Endodermal cell (in vitro differentiated cells): ENCODE measurements at regions not wholly inside any gene's neighbourhood (a gene's known extent, or its start where the extent isn't known, plus 50 kb on each side); places are given as distances from the start of the nearest gene placed in this dataset.

Experiments used
- DNase-seq: peaks from one replicate; pipeline ENCODE4 v3.0.0-alpha.2; 2017
- H3K27ac ChIP-seq: 2 replicates; pipeline ENCODE4 v1.5.1; 2013; ENCODE audit warnings: mild to moderate bottlenecking, low read depth, low read length, moderate library complexity
- H3K27me3 ChIP-seq: 2 replicates; pipeline ENCODE4 v1.6.1; 2013; ENCODE audit warnings: mild to moderate bottlenecking, low read length, moderate library complexity; ENCODE audit not compliant: insufficient read depth, control insufficient read depth, poor library complexity, severe bottlenecking
- H3K36me3 ChIP-seq: 2 replicates; pipeline ENCODE4 v1.7.0; 2013; ENCODE audit warnings: mild to moderate bottlenecking, low read length, moderate library complexity; ENCODE audit not compliant: control insufficient read depth, insufficient read depth
- H3K4me1 ChIP-seq: one replicate; pipeline ENCODE4 v1.7.0; 2013; ENCODE audit warnings: low read length; ENCODE audit not compliant: control insufficient read depth, insufficient read depth
- H3K4me3 ChIP-seq: 2 replicates; pipeline ENCODE4 v1.5.1; 2013; ENCODE audit warnings: mild to moderate bottlenecking, low read length, moderate library complexity
- H3K9ac ChIP-seq: 2 replicates; pipeline ENCODE4 v1.6.1; 2013; ENCODE audit warnings: mild to moderate bottlenecking, low read length, moderate library complexity; ENCODE audit not compliant: poor library complexity, severe bottlenecking; ENCODE audit errors: extremely low read depth
- H3K9me3 ChIP-seq: 2 replicates; pipeline ENCODE4 v1.6.1; 2013; ENCODE audit warnings: mild to moderate bottlenecking, low read length, moderate library complexity; ENCODE audit not compliant: control insufficient read depth
- H3K27ac Mint-ChIP-seq: 2 replicates; pipeline ENCODE4 v1.8.0; 2020; ENCODE audit warnings: mixed read lengths
- H3K27me3 Mint-ChIP-seq: 2 replicates; pipeline ENCODE4 v1.8.0; 2021; ENCODE audit warnings: mild to moderate bottlenecking, mixed read lengths; ENCODE audit not compliant: insufficient read depth
- H3K36me3 Mint-ChIP-seq: 2 replicates; pipeline ENCODE4 v1.8.0; 2020; ENCODE audit warnings: low read depth, mixed read lengths
- H3K4me1 Mint-ChIP-seq: 2 replicates; pipeline ENCODE4 v1.8.0; 2020; ENCODE audit warnings: mixed read lengths
- H3K4me3 Mint-ChIP-seq: 2 replicates; pipeline ENCODE4 v1.8.0; 2020; ENCODE audit warnings: mild to moderate bottlenecking, moderate library complexity, mixed read lengths
- H3K9me3 Mint-ChIP-seq: 2 replicates; pipeline ENCODE4 v1.8.0; 2020; ENCODE audit warnings: mild to moderate bottlenecking, mixed read lengths
- WGBS, 2 experiments: methylation state at CpG; one replicate each; pipeline versions ENCODE4 v1.1.5 to v1.1.7; 2013; ENCODE audit warnings: missing lambda C conversion rate in 2 of 2, mixed read lengths in 1 of 2; ENCODE audit not compliant: insufficient coverage in 1 of 2, insufficient read length in 1 of 2; 5-methylcytosine and 5-hydroxymethylcytosine counted together
- TF ChIP-seq, protein P1 (sequence below): fragments of 200-600 bp; sonication (generic); conservative IDR thresholded peaks from 2 replicates; pipeline ENCODE4 v1.5.0; 2021; ENCODE audit warnings: antibody characterized with exemption, mild to moderate bottlenecking

DNA sequence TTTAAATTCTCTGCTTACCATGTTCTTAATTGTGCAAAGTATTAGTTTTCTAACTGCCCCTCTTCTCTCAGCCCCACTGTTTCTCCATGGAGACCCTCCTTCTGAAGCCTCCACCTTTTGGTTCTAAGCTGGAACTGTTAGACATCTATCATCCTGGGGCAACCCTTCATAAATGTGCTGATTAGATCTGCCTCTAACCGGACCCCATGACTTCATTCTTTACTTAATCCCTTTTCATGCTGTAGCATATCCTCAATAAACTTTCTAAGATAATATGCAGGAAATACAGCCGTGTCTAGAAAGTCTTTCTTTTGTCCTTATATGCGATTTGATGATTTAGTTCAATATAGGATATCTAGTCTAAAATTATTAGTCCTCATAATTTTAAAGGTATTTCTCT, 1020.1 kb downstream of the ADGRL2 start:
- 90% methylated on average over 2 of the region's 3 CpGs; no CpG with 5 or more reads in 1 of the 2 experiments for WGBS, 2 experiments
- H3K36me3 ChIP-seq: no peaks in the 10 kb centered on the region
- no peak overlapping the region for H3K4me3 ChIP-seq
- no peaks in the 10 kb centered on the region for H3K9me3 ChIP-seq
- TF ChIP-seq, protein P1, sequence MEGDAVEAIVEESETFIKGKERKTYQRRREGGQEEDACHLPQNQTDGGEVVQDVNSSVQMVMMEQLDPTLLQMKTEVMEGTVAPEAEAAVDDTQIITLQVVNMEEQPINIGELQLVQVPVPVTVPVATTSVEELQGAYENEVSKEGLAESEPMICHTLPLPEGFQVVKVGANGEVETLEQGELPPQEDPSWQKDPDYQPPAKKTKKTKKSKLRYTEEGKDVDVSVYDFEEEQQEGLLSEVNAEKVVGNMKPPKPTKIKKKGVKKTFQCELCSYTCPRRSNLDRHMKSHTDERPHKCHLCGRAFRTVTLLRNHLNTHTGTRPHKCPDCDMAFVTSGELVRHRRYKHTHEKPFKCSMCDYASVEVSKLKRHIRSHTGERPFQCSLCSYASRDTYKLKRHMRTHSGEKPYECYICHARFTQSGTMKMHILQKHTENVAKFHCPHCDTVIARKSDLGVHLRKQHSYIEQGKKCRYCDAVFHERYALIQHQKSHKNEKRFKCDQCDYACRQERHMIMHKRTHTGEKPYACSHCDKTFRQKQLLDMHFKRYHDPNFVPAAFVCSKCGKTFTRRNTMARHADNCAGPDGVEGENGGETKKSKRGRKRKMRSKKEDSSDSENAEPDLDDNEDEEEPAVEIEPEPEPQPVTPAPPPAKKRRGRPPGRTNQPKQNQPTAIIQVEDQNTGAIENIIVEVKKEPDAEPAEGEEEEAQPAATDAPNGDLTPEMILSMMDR: no peak
- Mint-ChIP-seq H3K27me3 (no peaks in the 10 kb centered on the region), H3K9me3 (no peaks in the 10 kb centered on the region), H3K4me3 (no peak overlapping the region), H3K36me3 (no peaks in the 10 kb centered on the region), H3K4me1 (peaks cover 17% of the 10 kb centered on the region), H3K27ac (no peak overlapping the region)
- H3K9ac ChIP-seq: no peak overlapping the region
- no peak for DNase-seq
- H3K4me1 ChIP-seq: no peaks in the 10 kb centered on the region
- no peak overlapping the region for H3K27ac ChIP-seq
- no peaks in the 10 kb centered on the region for H3K27me3 ChIP-seq

DNA sequence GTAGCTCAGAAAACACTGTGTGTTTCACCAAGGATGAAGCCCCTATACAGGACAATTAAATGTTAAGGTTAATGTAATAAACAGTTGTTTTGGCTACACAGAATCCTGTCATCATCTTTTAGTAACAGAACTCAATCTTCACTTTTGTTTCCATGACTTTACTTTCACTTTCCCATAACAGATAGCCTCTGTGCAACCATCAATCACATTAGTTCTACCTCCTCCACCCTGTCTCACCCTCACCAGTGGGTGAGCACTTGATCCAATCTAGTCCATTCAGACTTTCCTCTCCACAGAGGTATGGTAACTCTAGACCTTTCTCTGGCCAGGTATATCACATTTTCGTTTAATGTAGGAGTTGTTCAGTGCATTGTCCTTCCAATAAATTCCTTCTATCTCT, 1018.5 kb downstream of the ADGRL2 start:
- Histone ChIP-seq H3K36me3 (no peaks in the 10 kb centered on the region), H3K4me3 (no peak overlapping the region), H3K27ac (no peak overlapping the region), H3K27me3 (no peaks in the 10 kb centered on the region), H3K4me1 (no peaks in the 10 kb centered on the region), H3K9me3 (no peaks in the 10 kb centered on the region), H3K9ac (no peak overlapping the region)
- Mint-ChIP-seq H3K4me3 (no peak overlapping the region), H3K27me3 (no peaks in the 10 kb centered on the region), H3K36me3 (no peaks in the 10 kb centered on the region), H3K4me1 (peaks cover 11% of the 10 kb centered on the region), H3K27ac (no peak overlapping the region), H3K9me3 (no peaks in the 10 kb centered on the region)
- TF ChIP-seq, protein P1: no peak
- DNase-seq: no peak
- WGBS, 2 experiments: 89% methylated on average over 1 of the region's 1 CpG; no CpG with 5 or more reads in 1 of the 2 experiments

DNA sequence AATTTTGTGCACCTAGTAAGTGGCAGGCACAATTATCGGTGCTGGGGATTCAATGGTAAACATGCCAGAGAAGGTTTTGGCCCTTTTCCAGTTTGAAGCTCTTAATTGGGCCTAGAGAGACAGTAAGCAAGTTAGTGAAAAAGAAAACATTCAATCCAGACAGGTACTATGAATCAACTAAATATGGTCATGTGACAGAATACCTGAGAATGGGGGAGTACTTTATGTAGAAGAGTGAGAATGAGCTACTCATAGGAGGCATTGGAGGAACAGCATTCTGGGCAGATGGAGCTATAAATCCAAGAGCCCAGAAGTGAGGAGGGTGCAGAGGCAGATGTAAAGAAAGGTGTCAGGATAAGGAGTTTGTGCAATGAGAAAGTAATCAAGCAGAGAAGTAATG, 1017.9 kb downstream of the ADGRL2 start:
- Histone ChIP-seq H3K27me3 (no peaks in the 10 kb centered on the region), H3K4me3 (no peak overlapping the region), H3K4me1 (no peaks in the 10 kb centered on the region), H3K9ac (no peak overlapping the region), H3K36me3 (no peaks in the 10 kb centered on the region), H3K27ac (no peak overlapping the region), H3K9me3 (no peaks in the 10 kb centered on the region)
- H3K4me1 Mint-ChIP-seq: peaks cover 5% of the 10 kb centered on the region
- H3K36me3 Mint-ChIP-seq: no peaks in the 10 kb centered on the region
- no peak overlapping the region for H3K27ac Mint-ChIP-seq
- WGBS, 2 experiments: 92% methylated on average over 1 of the region's 1 CpG; no CpG with 5 or more reads in 1 of the 2 experiments
- H3K4me3 Mint-ChIP-seq: no peak overlapping the region
- no peak for DNase-seq
- no peaks in the 10 kb centered on the region for H3K9me3 Mint-ChIP-seq
- H3K27me3 Mint-ChIP-seq: no peaks in the 10 kb centered on the region
- TF ChIP-seq, protein P1: no peak
